Mucosa of descending colon (tissue), 3 donors: ENCODE measurements at regions not wholly inside any gene's neighbourhood (a gene's known extent, or its start where the extent isn't known, plus 50 kb on each side); places are given as distances from the start of the nearest gene placed in this dataset.

ENCODE experiments used
- ATAC-seq: fragments of 200-7000 bp; cut with Tn5 transposase; one replicate; pipeline ENCODE4 v1.9.1; 2020; ENCODE audit warnings: mild to moderate bottlenecking, moderate library complexity
- DNase-seq, 3 donors: peaks; one replicate each; pipeline ENCODE4 v3.0.0-alpha.2; 2020
- H3K36me3 ChIP-seq: fragments of 200-600 bp; one replicate; pipeline ENCODE4 v1.8.0; 2021; ENCODE audit warnings: low read depth, mild to moderate bottlenecking
- H3K4me1 ChIP-seq: fragments of 200-600 bp; one replicate; pipeline ENCODE4 v1.8.0; 2021; ENCODE audit warnings: low read depth, mild to moderate bottlenecking
- H3K4me3 ChIP-seq: fragments of 200-600 bp; one replicate; pipeline ENCODE4 v1.8.0; 2021; ENCODE audit warnings: mild to moderate bottlenecking
- H3K9me3 ChIP-seq: fragments of 200-600 bp; one replicate; pipeline ENCODE4 v1.8.0; 2021; ENCODE audit warnings: mild to moderate bottlenecking
- intact Hi-C, 2 donors: fragments of 100-400 bp; cut with DNase I in 1 of 2; cut with micrococcal nuclease in 1 of 2; formaldehyde crosslinking; loops; one replicate each; pipeline versions ENCODE4 v1.11.0 to v1.11.1; 2022; cut with DNase I, micrococcal nuclease
- TF ChIP-seq, protein P1 (sequence below): fragments of 200-600 bp; IDR thresholded peaks from one replicate; pipeline ENCODE4 v1.8.0; 2022; ENCODE audit warnings: antibody characterized with exemption, mild to moderate bottlenecking
- donor health status: DM: no; HTN: no; CAD: no; lungs with moderate emphysema.
- donor health status: DM: no; HTN: no; CAD: no.
- donor health status: DM: no; HTN: yes; CAD: no.

DNA sequence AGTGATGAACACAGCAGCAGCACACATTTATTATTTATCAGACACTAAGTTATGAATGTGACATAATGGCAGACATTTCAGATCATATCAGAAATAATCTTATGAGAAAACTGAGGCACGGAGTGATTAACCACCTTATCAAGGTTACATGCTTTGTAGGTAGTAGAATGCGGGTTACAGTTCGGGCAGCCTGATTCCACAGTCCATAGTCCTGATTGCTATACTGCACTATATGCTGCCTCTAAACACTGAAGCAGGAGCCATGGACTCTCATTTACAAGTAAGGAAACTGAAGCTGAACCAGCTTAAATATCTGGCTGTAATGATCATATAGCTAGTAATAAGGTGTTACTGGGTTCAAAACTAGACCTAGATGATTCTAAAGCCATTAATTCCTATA is 291.3 kb upstream of the ADAMTSL1 start:
- intact Hi-C loops: no loop called here
- Histone ChIP-seq H3K36me3 (no peaks in the 10 kb centered on the region), H3K4me3 (no peak overlapping the region), H3K4me1 (peaks cover 7% of the 10 kb centered on the region), H3K9me3 (no peaks in the 10 kb centered on the region)
- TF ChIP-seq, protein P1, sequence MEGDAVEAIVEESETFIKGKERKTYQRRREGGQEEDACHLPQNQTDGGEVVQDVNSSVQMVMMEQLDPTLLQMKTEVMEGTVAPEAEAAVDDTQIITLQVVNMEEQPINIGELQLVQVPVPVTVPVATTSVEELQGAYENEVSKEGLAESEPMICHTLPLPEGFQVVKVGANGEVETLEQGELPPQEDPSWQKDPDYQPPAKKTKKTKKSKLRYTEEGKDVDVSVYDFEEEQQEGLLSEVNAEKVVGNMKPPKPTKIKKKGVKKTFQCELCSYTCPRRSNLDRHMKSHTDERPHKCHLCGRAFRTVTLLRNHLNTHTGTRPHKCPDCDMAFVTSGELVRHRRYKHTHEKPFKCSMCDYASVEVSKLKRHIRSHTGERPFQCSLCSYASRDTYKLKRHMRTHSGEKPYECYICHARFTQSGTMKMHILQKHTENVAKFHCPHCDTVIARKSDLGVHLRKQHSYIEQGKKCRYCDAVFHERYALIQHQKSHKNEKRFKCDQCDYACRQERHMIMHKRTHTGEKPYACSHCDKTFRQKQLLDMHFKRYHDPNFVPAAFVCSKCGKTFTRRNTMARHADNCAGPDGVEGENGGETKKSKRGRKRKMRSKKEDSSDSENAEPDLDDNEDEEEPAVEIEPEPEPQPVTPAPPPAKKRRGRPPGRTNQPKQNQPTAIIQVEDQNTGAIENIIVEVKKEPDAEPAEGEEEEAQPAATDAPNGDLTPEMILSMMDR: no peak
- ATAC-seq (peak; percentile 76), DNase-seq (peak in 1 of 3 donors; percentile 69)

DNA sequence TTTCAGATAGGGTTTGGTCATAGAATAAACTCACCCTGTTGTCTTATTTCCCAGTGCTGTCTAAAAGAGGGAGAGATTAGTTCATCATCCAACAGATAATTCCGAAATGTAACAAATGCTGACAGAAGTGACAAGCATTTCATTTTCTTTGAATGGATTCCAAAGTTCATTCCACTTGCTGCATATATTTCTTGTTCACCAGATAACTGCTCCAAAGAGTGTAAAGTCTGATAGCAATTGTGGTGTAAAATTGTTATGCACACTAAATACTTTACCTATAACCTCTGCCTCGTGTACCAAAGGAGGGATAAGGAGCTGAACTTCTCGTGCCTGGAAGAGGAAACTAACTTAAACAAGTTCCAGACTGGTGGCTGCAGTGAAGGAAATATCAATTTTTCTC is 290.0 kb upstream of the ADAMTSL1 start:
- TF ChIP-seq, protein P1: no peak
- DNase-seq: peak in 1 of 3 donors; percentile 26
- peak; percentile 92 for ATAC-seq
- Histone ChIP-seq H3K9me3 (no peaks in the 10 kb centered on the region), H3K4me1 (peaks cover 7% of the 10 kb centered on the region), H3K36me3 (no peaks in the 10 kb centered on the region), H3K4me3 (no peak overlapping the region)
- intact Hi-C loops: no loop called here

DNA sequence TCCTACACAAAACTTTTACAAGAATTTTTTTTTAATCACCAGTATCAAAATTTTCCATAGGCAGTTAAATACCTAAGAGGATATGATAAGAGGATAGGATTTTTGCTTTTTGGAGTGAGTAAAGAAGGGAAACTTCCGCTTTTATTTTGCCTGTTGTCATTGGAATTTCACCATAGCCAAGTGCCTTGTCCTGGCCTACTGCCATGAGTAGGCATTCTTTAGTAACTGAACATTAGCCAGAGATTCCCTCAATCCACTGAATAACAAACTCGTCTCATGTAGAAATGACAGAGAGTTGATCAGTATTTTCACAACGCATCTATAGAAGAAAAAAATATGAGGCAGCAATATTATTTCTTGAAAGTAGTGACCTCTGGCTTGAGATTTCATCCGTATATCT is 289.6 kb upstream of the ADAMTSL1 start:
- DNase-seq: no peak
- peak; percentile 10 for ATAC-seq
- intact Hi-C loops: no loop called here
- Histone ChIP-seq H3K9me3 (no peaks in the 10 kb centered on the region), H3K4me1 (peaks cover 7% of the 10 kb centered on the region), H3K4me3 (no peak overlapping the region), H3K36me3 (no peaks in the 10 kb centered on the region)
- TF ChIP-seq, protein P1: no peak

DNA sequence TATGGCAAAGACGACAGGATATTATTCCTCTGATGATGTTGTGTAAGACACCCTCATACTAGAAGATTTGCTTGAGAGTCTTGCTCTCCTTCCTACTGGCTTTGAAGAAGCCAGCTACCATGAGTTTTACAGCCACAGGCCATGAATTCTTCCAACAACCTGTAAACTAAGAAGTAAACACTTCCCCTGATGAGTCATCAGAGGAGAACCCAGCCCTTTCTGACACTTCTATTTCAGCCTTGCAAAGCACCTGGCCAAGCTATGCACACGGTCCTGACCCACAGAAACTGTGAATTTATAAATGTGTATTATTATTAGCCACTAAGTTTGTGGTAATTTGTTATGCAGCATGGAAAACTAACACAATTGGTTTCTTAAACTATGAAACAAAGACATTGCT is 288.8 kb upstream of the ADAMTSL1 start:
- Histone ChIP-seq H3K9me3 (no peaks in the 10 kb centered on the region), H3K4me1 (peaks cover 7% of the 10 kb centered on the region), H3K4me3 (no peak overlapping the region), H3K36me3 (no peaks in the 10 kb centered on the region)
- DNase-seq: peak in 1 of 3 donors; percentile 40
- ATAC-seq: peak; percentile 86
- intact Hi-C loops: no loop called here
- TF ChIP-seq, protein P1: no peak

DNA sequence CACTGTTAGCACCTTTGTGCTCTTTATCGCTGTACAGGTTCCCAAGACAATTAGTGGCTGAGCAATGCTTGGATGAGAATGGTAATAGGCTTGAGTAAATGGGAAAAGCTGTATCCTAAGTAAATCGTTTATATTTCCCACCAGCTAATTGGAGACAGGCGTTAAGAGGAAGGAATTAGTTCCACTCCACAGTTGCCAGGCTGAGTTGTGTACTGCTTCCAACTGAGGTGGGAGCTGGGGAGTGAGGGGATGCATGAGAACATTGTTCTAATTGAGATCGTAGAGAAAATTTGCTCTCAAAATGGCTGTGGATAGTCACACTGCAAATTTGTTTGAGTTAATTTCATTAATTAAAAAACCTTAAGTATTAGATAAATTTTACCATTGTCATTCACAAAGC is 285.0 kb upstream of the ADAMTSL1 start:
- ATAC-seq (no peak), DNase-seq (no peak)
- H3K4me3 ChIP-seq: no peak overlapping the region
- TF ChIP-seq, protein P1: no peak
- peaks cover 7% of the 10 kb centered on the region for H3K4me1 ChIP-seq
- H3K36me3 ChIP-seq: no peaks in the 10 kb centered on the region
- intact Hi-C loops: no loop called here
- no peaks in the 10 kb centered on the region for H3K9me3 ChIP-seq
